ENCODE measurements at regions not wholly inside any gene's neighbourhood (a gene's known extent, or its start where the extent isn't known, plus 50 kb on each side); places are given as distances from the start of the nearest gene placed in this dataset.
A peak's percentile ranks its signal among the peaks of the same experiment; 100 is the strongest.
"Not testable (repeated sequence)": the region's sequence is repeated elsewhere in the genome, so short reads cannot be mapped to it uniquely, and the experiment has no call there.

DNA sequence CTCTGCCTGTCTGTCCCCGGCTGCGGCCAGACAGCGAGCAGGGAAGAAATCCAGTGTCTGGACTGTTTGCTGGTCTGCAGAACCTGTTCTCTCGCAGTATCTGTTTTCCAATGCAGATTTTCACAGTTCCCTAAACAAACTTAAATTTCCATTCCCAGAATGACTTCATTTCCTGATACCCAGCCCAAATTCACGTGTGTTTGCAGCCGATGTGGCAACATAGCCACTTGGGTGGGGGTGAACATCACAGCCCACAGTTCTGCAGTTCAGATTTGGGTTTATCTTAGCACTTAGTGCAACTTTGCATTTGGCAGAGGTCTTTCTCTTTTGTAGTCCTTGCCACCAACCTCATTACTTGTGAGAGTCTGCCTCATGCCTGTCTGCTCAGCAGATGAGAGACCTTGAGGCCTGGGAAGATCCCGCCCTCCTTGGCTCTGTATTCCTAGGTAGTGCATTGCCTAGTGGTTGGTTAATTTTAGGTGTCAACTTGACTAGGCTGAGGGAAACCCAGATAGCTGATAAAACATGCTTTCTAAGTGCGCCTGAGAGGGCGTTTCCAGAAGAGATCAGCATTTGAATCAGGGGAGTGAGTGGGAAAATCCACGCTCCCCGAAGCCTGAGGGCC is 122.8 kb upstream of the FAM20C start:
- DNase-seq, result not testable (repeated sequence)

DNA sequence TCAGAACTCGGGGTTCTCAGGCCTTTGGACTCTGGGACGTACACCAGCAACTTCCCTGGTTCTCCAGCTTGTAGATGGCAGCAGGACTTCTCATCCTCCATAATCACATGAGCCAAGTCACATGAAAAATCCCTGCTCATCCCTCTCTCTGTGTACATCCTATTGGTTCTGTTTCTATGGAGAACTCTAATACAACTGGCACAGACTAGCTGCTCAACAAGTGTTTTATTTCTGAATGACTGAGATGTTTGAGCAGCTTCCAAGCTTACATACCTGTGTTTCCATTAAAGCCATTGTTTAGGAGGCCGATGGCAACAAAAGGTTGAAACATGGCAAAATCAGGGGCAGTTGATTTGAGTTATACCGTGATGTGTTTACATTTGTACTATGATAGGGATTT is 122.2 kb upstream of the FAM20C start:
- not testable (repeated sequence) for DNase-seq

GRCh38 chr7:70989-71388 is 121.4 kb upstream of the FAM20C start:
- DNase-seq, result not testable (repeated sequence)

DNA sequence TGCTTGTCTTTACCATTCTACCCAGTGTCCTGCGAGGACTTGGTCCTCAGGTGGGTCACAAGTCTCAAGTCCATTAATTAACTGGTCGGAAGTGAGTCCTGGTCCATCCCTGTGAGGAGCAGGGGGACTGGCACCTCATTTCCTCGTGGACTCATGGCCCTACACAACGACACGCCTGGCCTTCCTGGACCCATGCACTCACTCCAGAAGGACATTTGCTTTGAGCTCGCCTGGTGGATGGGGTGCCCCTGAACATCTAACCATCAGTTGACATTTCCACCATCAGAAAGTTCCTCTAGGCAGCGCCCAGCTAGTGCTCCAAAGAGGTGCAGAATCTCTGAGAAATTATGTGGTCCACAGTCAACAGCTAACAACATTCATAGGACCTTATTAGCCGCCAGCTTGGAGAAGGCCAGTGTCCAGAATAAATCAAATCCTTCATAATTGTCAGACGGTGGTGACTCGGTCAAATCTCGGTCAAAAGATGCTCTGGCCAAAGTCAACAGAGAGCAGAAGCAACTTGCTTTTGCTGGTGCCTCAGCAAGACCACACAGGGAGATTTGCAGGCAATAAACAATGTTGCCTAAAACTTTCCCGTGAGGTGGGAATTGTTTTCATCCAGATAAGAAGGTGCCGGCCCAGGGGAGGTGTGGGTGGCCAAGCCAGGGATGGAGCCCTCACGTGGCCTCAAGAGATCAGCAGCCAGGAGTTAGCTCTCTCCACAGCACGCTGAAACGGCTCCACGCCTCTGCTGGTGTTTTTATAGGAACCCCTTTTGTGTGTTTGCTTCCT is 119.9 kb upstream of the FAM20C start:
- DNase-seq, result not testable (repeated sequence)

DNA sequence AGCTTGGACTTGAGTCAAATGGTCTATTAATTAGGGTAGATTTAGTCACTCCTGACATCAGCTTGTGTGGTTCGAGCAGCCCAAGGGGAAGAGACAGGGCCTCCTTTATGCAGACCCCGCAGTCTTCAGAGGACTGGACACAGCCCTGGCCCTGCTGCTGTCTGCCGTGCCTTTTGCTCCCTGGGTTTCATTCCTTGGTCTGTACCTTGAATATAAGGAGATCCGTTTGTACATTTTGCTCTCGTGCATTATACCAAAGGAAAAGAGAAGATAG is 119.4 kb upstream of the FAM20C start:
- not testable (repeated sequence) for DNase-seq

DNA sequence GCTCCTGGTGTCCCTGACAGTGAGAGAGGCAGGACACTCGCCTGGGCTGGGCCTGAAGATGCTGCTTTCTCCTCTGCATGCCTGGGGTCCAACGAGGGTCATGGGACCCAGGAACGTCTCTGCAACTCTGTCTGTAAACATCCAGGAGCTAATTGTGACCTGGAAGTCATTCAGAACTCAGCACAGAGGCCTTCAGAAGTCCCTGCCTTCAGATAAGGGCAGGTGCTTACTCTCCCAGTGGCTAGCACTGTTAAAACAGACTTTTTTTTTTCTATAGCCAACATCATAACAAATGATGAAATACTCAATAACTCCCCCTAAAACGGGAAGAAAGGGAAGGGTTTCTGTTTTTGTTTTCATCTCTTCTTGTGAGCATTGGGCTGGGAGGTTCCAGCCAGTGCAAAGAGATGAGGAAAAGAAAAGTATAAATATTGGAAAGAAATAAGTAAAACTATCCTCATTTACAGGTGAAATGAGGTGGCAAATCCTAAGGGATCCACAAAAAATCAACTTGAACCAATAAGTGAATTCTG is 118.3 kb upstream of the FAM20C start:
- not testable (repeated sequence) for DNase-seq

DNA sequence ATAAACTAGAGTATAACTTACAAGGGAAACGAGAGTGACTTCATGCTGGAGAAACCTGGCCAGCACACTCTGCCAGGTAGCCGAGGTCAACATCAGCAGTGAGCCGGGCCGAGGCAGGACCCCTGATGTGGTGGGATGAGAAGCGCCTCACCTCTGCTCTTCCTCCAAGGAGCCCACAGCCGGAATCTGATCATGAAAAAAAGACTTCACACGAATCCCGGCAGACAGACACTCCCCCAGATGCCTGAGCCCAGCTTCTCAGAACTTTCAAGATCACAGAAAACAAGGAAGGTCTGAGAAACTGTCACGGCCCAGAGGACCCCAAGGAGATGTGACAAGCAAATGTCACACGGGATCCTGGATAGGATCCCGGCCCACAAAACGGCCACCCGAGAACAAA is 116.9 kb upstream of the FAM20C start:
- DNase-seq, result not testable (repeated sequence)

DNA sequence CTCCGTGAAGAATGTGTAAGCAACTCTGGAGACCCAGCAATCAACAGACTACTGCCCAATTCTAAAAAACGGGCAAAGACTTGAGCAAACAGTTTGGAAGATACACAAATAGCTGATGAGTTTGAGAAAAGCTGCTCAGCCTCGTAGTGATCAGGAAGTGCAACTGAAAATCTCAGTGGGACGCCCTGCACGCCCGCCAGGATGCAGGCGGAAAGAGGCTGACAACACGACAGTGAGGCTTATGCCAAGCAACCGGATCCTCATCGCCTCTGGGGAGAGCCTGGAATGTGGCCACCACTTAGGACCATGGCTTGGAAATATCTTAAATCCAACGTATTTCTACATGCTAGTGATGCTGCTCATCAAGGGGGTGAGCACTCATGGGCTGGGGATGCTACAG is 116.2 kb upstream of the FAM20C start:
- DNase-seq, result not testable (repeated sequence)

GRCh38 chr7:76829-77395 is 115.5 kb upstream of the FAM20C start:
- not testable (repeated sequence) for DNase-seq

GRCh38 chr7:78862-79261 is 113.5 kb upstream of the FAM20C start:
- not testable (repeated sequence) for DNase-seq

- peak; percentile 13 for DNase-seq
Observed at GRCh38 chr7:79400-80055, 112.8 kb upstream of the FAM20C start.

GRCh38 chr7:80259-81067 is 111.9 kb upstream of the FAM20C start:
- peak; percentile 15 for DNase-seq

GRCh38 chr7:81068-81925 is 111.1 kb upstream of the FAM20C start:
- no peak for DNase-seq

DNA sequence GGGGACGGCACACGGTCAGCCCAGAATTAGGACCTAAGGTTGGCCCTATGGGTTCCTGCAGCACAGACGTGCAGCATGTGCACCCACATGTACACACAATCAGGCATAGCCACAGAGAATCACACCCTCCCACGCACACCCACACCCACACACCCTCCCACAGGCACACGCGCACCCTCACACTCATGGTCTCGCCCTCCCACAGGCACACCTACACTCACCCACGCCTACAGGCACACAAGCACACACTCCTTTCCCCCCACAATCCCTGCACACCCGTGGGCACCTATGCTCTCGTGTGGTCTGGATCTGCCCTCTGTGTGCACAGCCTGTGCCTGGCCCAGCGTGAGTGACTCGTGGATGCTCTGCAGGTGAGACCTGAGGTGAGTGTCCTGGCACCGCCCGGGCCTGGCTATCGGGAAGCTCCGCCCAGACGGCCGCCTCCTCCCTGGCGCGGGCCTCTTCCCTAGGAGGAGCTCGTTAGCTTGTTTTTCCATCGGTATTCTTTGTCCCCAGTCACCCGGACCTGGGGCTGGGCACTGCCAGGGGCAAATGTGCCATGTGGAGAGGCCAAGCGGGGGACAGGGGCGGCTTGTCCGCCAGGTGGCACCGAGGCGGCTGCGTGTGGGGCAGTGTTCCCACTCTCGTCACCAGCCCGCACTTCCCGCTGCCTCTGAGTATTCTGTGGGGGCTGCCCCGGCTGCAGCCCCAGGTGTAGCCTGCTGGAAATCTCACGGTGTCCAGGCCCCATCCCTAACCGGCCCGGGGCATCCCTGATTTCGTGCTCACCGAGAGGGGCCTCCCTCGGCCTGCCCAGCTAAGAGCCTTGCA is 110.2 kb upstream of the FAM20C start:
- no peak for DNase-seq

DNA sequence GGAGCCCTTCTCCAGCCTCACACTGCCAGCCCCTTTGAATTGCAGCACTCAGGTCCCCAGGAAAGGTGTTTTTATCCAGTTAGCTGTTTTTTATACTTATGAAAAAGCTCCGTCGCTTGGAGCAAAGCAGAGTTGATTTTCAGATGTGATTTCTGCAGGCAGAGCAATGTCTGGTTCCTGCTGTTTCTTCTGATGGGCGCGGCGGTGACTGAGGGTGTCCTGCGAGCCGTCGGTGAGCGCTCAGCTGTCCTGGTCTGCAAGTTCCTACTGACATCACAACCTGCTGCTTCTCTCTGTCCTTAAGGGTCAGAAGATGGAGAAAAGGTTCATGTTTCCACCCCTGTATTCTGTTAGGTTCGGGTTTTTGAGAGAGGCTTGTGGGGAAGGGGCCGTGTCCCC is 109.6 kb upstream of the FAM20C start:
- DNase-seq, result no peak

GRCh38 chr7:83441-83840 is 108.9 kb upstream of the FAM20C start:
- no peak for DNase-seq

- no peak for DNase-seq
Observed at GRCh38 chr7:83861-84632, 108.3 kb upstream of the FAM20C start.

DNA sequence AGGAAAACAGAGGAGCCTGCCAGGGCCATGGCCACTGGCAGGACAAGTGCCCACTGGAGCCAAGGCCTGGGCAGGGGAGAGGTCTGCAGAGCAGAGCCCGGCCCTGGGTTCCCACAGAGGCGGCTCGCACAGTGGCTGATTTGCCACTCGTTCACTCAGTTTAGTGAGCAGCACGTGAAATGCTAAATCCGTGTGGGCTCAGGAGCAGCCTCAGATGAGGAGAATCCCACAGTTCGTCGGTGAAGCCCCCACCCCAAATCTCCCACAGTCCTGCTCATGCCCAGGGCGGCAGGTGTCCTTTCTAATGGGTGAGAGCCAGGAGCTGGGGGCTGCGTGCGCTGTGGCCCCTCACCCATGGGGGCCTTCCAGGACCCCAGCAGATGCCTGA is 107.7 kb upstream of the FAM20C start:
- no peak for DNase-seq

GRCh38 chr7:85074-85882 is 107.1 kb upstream of the FAM20C start:
- DNase-seq, result no peak

All from CD4-positive, alpha-beta T cell treated with Interleukin-15 for 1 hour (primary cell).